HAP-1 (cell line): ENCODE measurements at regions not wholly inside any gene's neighbourhood (a gene's known extent, or its start where the extent isn't known, plus 50 kb on each side); places are given as distances from the start of the nearest gene placed in this dataset.
"Not testable (repeated sequence)": the region's sequence is repeated elsewhere in the genome, so short reads cannot be mapped to it uniquely, and the experiment has no call there.

ENCODE experiments used
- DNase-seq, 2 experiments: peaks; one replicate each; pipeline ENCODE4 v3.0.0-alpha.2; 2016 to 2020; ENCODE audit warnings: low spot score in 2 of 2
- H3K27me3 ChIP-seq: fragments of 250-450 bp; sonication (Bioruptor Pico); 2 replicates; pipeline ENCODE4 v1.5.1; 2020; ENCODE audit warnings: low read depth, mild to moderate bottlenecking, moderate library complexity
- H3K36me3 ChIP-seq: fragments of 250-450 bp; sonication (Bioruptor Pico); replicated peaks from 2 replicates; pipeline ENCODE4 v1.5.1; 2020; ENCODE audit warnings: mild to moderate bottlenecking
- H3K4me1 ChIP-seq: fragments of 250-450 bp; sonication (Bioruptor Pico); 2 replicates; pipeline ENCODE4 v1.5.1; 2020; ENCODE audit warnings: mild to moderate bottlenecking
- H3K4me3 ChIP-seq: fragments of 250-450 bp; sonication (Bioruptor Pico); 2 replicates; pipeline ENCODE4 v1.5.1; 2020; ENCODE audit warnings: mild to moderate bottlenecking, moderate library complexity
- H3K9me3 ChIP-seq: fragments of 250-450 bp; sonication (Bioruptor Pico); 2 replicates; pipeline ENCODE4 v1.5.1; 2020; ENCODE audit warnings: mild to moderate bottlenecking, moderate library complexity
- in situ Hi-C: fragments of 300-500 bp; cut with MboI; formaldehyde crosslinking; loops from 3 replicates; pipeline ENCODE4 v1.14.3; 2020; ENCODE audit warnings: low sequenced_read_pairs, inconsistent platforms, mixed read lengths

DNA sequence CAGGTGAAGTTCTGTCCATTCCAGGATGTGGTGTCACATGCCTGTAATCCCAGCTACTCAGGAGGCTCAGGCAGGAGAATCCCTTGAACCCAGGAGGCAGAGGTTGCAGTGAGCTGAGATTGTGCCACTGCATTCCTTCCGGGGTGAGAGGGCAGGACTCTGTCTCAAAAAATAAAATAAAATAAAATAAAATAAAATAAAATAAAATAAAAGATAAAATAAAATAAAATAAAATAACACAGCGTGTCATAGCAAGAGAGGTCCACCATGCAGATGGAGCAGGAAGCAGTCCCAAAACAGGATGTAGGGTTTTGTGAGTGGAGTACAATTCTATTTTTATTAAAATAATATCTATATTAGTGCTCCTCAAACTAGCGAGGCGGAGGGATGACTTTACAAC lies 83.1 kb upstream of the CD82 start:
- in situ Hi-C loops, H3K4me1 ChIP-seq, DNase-seq, H3K36me3 ChIP-seq, H3K9me3 ChIP-seq, H3K27me3 ChIP-seq, H3K4me3 ChIP-seq: not testable (repeated sequence)

DNA sequence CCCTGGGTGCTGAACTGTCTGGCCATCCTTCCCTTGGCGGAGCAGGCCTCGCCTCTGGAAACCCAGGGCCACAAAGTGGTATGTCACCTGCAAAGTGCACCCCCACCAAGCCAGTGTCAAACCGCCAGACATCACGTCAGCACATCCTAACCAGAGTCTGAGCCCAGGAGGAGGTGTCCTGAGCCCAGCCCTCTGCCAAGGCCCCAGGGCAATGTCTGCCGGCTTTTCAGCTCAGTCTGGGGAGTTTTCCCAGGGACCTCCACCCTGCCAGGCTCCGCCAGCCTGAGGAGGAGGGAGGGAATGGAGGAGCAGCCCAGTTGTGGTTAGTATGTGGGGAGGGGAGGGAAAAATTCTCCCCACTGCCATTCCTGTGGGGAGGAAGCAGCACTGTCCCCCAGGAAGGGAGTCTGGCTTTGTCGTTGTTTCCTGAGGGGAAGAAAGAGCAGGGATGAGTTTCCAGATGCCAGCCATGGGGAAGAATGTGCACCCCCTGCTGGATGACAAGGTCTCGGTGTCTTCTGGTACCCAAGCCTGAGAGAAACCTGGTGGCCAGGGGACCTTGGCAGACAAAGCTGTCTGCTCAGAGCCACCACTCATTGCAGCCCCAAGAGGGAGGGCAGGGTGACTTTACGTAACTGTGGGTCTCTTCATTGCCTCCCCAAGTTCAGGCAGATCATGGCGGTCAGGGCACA lies 81.4 kb upstream of the CD82 start:
- no peaks in the 10 kb centered on the region for H3K27me3 ChIP-seq
- H3K4me1 ChIP-seq, result no peaks in the 10 kb centered on the region
- peak in 1 of 2 experiments; percentile 12 for DNase-seq
- in situ Hi-C loops, result no loop called here
- no peaks in the 10 kb centered on the region for H3K36me3 ChIP-seq
- H3K4me3 ChIP-seq, result no peak overlapping the region
- H3K9me3 ChIP-seq, result no peaks in the 10 kb centered on the region

DNA sequence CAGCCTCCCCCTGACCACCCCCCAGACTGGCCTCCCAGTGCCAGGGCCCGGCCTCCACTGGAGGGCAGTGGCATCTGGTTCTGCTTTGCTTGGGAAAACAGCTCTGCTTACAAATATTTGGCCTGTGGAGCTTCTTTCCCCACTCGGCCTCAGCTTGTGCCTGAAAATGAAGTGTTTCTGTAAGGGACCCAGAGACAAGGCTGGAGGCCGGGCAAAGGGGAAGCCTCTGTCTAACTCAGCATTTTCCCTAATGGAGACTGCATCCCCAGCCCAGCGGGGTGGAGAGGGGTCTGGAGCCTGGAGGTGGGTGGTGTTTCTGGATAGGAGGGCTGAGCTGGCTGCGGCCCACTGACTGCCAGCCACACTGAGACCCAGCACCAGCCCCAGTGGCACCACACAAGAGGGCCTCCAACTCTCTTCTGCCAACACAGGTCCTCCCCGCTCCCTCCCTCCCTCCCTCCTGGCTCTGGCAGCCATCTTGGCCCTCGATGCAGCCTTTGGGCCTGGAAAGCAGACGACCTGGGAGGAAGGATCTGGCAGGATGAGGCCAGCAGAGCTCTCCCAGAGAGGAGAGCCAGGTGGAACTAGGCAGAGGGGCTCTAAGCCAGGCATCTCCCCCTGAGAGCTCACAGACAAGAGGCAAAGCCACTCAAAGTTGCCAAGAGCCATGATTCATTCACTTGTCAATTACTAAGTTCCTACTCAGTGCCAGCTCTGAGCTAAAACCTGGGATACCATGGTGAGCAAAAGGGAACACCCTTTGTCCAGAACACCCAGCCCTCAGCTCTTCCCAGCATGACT lies 77.1 kb upstream of the CD82 start:
- no peaks in the 10 kb centered on the region for H3K4me1 ChIP-seq
- no peaks in the 10 kb centered on the region for H3K36me3 ChIP-seq
- in situ Hi-C loops, result no loop called here
- H3K9me3 ChIP-seq, result no peaks in the 10 kb centered on the region
- 0 out of 2 replicates have a peak, but pooled peaks cover 2% of the 10 kb centered on the region for H3K27me3 ChIP-seq
- no peak overlapping the region for H3K4me3 ChIP-seq
- no peak for DNase-seq

DNA sequence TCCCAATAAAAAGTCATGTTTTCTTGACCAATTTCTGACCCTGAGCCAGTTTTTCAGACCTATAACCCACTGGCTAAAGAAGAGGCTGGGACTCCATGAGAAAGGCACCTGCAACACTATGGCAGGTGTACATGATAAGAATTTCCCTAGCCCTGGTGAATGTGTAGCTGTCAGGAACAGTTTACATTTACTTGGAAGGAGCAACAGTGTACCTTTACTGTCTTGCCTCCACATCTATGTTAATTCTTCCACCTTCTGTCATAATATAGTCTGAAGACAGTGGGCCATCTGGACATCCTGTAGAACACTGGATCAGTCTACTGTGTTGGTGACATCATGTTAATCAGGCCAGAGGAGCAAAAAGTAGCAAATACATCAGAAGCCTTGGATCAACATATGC lies 72.1 kb upstream of the CD82 start:
- Histone ChIP-seq H3K36me3 (no peaks in the 10 kb centered on the region), H3K9me3 (no peaks in the 10 kb centered on the region), H3K4me1 (no peaks in the 10 kb centered on the region), H3K4me3 (no peak overlapping the region), H3K27me3 (0 out of 2 replicates have a peak, but pooled peaks cover 2% of the 10 kb centered on the region)
- no peak for DNase-seq
- in situ Hi-C loops, result no loop called here

DNA sequence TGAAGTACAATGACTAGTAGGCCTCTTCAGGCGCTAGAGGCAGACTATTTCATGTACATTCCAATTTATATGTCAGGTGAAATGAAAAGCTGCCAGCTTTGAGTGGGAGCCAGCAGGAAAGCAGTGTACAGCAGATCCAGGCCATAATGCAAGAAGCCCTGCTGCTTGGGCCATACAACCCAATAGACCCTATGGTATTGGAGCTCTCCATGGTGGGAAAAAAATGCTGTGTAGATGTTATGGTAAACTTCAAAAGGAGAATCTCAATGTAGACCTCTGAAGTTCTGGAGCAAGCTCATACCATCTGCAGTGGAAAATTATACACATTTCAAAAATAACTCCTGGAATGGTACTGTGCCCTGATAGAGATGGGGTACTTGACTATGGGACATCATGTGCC lies 71.5 kb upstream of the CD82 start:
- in situ Hi-C loops, result no loop called here
- H3K36me3 ChIP-seq, result no peaks in the 10 kb centered on the region
- H3K9me3 ChIP-seq, result no peaks in the 10 kb centered on the region
- H3K27me3 ChIP-seq, result 0 out of 2 replicates have a peak, but pooled peaks cover 2% of the 10 kb centered on the region
- DNase-seq, result no peak
- H3K4me1 ChIP-seq, result no peaks in the 10 kb centered on the region
- H3K4me3 ChIP-seq, result no peak overlapping the region

DNA sequence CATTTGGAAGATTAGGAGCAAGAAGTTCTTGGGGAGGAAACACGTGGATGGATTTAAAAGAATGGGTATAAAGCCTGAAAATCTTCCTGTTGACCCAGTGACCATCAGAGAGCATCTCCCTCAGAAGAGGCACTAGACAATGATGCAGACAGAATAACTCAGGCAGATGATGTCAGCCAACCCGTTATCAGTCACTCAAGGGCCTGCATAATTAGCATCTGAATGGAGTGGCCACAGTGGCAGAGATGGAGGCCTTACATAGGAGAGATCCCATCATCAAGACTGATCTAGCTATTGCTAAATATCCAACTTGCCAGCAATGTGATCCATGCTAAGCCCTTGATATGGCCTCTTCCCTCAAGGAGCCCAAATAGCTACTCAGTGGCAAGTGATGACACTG lies 70.7 kb upstream of the CD82 start:
- Histone ChIP-seq H3K9me3 (no peaks in the 10 kb centered on the region), H3K27me3 (0 out of 2 replicates have a peak, but pooled peaks cover 2% of the 10 kb centered on the region), H3K36me3 (no peaks in the 10 kb centered on the region), H3K4me1 (no peaks in the 10 kb centered on the region), H3K4me3 (no peak overlapping the region)
- in situ Hi-C loops, result no loop called here
- DNase-seq, result no peak

DNA sequence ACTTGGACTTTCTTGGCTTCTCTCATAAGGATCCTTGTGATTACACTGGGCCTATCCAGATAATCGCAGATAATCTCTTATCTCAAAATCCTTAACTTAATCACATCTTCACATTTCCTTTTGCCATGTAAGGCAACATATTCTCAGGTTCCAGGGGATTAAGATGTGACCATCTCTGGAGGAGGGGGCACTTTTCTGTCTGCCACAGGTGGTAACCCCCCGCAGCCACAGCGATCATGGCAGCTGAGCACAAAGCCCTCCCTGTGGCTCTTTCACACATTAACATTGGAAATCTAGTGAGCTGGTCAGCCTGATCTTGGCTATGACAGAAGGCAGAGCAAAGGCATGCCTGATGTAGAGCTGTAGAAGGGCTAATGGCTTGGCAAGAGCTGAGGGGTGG lies 69.1 kb upstream of the CD82 start:
- Histone ChIP-seq H3K4me1 (no peaks in the 10 kb centered on the region), H3K9me3 (no peaks in the 10 kb centered on the region), H3K27me3 (0 out of 2 replicates have a peak, but pooled peaks cover 2% of the 10 kb centered on the region), H3K4me3 (no peak overlapping the region), H3K36me3 (no peaks in the 10 kb centered on the region)
- in situ Hi-C loops, result no loop called here
- no peak for DNase-seq

DNA sequence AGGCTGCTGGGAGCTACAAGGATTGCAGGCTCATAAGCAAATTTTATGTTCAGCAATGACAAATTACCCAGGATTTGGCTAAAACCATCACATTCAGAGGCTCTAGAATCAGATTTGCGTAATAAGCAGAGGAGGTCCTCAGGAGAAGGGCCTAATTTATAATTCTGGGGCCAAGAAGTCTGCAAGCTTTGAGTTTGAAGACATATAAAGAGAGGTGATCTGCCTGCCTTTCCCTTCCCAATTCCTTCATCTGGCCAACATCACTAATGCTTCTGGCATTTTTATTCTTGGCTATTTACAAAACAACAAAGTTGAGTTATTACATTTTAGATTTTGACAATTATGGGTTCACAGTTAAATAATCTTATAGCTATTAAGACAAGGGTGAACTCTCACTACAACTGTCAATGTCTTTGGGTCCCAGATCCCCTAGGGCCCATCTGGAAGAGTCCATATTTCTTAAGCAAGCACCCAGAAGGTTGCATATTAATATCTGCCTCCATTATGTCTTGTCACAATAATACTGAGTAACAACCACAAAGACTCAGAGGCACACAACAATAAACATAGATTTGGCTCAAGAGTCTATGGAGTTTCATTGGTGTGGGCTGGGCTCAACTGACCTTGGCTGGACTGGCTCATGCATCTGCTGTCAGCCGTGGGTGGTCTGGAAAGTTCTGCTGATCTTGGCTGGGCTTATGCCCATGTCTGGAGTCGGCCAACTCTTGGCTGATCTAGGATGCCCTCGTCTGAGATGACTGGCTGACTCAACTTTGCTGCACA lies 67.2 kb upstream of the CD82 start:
- H3K36me3 ChIP-seq, result no peaks in the 10 kb centered on the region
- no peaks in the 10 kb centered on the region for H3K27me3 ChIP-seq
- in situ Hi-C loops, result no loop called here
- H3K9me3 ChIP-seq, result no peaks in the 10 kb centered on the region
- DNase-seq, result no peak
- H3K4me1 ChIP-seq, result no peaks in the 10 kb centered on the region
- no peak overlapping the region for H3K4me3 ChIP-seq

DNA sequence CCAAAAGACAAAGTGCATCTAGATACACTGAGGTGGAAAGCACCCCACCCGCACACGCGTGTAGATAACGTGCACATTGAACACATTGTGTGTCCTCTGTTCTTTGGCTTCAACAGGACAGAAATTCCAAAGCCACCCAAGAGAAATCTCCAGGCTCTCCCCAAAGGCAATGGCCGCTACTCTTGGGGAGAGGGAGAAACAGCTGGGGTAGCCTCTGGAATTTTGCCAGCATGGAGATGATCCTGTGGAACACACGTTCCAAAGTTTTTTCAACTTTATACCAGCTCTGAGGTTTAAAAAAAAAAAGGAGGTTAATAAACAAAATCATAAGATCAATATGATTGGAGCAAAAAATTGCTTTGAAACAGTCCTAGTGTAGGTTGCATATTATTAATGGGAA lies 63.0 kb upstream of the CD82 start:
- Histone ChIP-seq H3K9me3 (no peaks in the 10 kb centered on the region), H3K36me3 (no peaks in the 10 kb centered on the region), H3K27me3 (no peaks in the 10 kb centered on the region), H3K4me1 (no peaks in the 10 kb centered on the region), H3K4me3 (no peak overlapping the region)
- DNase-seq, result no peak
- in situ Hi-C loops, result no loop called here

DNA sequence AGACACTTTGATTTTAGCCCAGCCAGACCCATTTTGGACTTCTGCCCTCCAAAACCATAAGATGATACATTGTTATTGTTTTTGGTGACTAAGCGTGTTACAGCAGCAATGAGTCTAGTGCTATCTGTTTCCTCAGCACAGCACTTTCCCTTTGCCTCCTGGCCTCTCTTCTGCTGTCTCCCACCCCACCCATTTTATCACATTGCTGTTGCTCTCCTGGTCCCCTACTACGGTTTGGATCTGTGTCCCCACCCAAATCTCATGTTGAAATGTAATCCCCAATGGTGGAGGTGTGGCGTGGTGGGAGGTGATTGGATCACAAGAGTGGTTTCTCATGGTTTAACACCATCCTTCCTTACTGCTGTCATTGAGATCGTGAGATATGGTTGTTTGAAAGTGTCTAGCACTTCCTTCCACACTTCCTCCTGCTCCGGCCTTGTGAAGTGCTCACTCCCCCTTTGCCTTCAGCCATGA lies 59.8 kb upstream of the CD82 start:
- Histone ChIP-seq H3K9me3 (no peaks in the 10 kb centered on the region), H3K27me3 (no peaks in the 10 kb centered on the region), H3K36me3 (no peaks in the 10 kb centered on the region), H3K4me1 (no peaks in the 10 kb centered on the region), H3K4me3 (no peak overlapping the region)
- in situ Hi-C loops, result no loop called here
- no peak for DNase-seq

DNA sequence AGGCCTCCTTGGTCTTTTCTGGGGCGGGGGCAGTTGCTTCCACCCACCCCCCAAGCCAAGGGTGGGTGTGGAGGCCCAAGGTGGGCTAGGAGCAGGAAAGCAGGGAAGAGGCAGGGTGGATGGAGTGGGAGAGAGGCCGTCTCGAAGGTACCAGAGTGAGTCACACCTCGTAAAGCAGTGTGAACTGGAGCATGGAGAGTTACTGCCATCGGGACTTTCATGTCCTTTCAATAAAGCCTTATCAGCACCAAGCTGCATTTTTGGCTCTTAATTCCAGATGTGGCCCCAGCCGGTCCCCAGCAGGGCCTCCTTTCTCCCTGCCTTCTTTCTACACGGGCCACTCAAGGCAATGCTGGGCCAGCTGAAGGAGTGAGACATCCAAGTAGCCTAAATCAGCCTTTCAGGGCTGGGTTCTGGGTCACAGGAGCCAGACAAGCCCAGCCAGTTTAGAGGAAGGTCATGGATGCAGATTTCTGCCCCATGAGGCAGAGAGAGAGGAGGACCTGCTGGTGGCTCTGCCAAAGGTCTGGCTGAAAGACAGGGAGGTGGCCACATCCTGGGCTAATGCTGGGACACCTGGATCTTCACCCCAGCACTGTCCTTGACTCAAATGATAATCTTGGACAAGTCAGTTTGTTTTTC lies 59.0 kb upstream of the CD82 start:
- Histone ChIP-seq H3K4me1 (no peaks in the 10 kb centered on the region), H3K36me3 (no peaks in the 10 kb centered on the region), H3K4me3 (no peak overlapping the region), H3K9me3 (no peaks in the 10 kb centered on the region), H3K27me3 (no peaks in the 10 kb centered on the region)
- no peak for DNase-seq
- in situ Hi-C loops, result no loop called here

DNA sequence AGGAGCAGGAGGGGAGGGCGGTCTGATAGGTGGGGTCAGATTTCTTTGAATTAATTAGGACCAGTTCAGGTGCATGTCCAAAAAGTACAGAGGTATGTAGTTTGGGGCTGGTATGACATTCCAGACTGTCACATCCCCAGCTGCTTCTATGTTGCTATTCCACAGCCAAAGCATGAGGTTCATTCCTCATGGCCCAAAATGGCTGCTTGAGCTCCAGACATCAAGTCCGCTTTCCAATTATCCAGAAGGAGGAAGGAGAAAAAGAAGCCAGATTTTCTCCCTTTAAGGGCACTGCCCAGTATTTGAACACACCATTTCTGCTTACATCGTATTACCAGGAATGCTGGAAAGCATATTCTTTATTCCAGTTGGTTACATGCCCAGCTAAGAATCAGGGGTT lies 58.0 kb upstream of the CD82 start:
- Histone ChIP-seq H3K36me3 (no peaks in the 10 kb centered on the region), H3K27me3 (no peaks in the 10 kb centered on the region), H3K9me3 (no peaks in the 10 kb centered on the region), H3K4me1 (no peaks in the 10 kb centered on the region), H3K4me3 (no peak overlapping the region)
- no peak for DNase-seq
- in situ Hi-C loops, result no loop called here

DNA sequence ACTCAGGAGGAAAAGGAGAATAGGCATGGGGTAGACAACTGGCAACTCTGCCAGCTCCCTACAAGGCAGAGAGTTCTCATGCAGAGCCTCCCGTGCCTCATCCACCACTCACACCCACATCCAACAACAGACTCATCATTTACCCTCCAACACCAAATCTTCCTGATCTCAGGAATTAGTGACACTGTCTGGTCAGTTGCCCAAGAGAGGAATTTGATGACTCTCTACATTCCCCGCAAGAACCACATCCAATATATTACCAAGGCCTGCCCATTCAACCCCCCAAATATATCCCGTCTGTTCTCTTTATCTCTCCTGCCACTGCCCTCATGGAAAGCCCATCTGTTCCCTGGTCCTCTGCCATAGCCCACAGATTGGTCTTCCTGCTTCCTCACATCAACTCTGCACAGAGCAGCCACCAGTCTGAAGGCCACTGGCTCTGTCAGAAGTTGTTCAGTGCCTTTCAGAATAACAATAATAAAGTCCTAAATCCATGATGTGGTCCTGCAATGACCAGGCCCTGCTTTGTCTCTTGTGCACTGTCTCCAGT lies 57.5 kb upstream of the CD82 start:
- Histone ChIP-seq H3K4me1 (no peaks in the 10 kb centered on the region), H3K27me3 (no peaks in the 10 kb centered on the region), H3K36me3 (no peaks in the 10 kb centered on the region), H3K4me3 (no peak overlapping the region), H3K9me3 (no peaks in the 10 kb centered on the region)
- no peak for DNase-seq
- in situ Hi-C loops, result no loop called here
